CD4-positive, alpha-beta T cell treated with Interleukin-15 for 4 hours (primary cell): ENCODE measurements at regions not wholly inside any gene's neighbourhood (a gene's known extent, or its start where the extent isn't known, plus 50 kb on each side); places are given as distances from the start of the nearest gene placed in this dataset.
"Not testable (repeated sequence)": the region's sequence is repeated elsewhere in the genome, so short reads cannot be mapped to it uniquely, and the experiment has no call there.

Experiments used
- DNase-seq: peaks from one replicate; pipeline ENCODE4 v3.0.0-alpha.2; 2020; ENCODE audit warnings: low spot score

DNA sequence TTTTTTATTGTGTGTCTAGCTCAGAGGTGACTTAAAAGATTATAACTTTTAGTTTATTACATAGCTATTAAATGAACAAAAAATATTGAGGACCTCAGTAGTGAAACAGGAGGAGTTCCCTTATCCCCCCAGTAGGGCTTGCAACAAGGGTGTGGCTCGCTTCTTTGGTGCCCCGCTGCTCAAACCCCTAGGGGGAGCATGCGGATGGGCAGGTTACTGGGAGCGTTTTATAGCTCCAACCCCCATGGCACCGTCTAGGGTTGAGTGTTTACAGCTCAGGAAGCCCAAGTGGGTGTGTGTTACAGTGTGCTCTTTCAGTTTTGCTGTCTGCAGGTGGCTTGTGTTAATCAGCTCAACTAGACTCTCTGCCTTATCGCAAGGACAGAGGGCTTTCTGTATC is 1513.7 kb downstream of the GRIK2 start:
- DNase-seq, result no peak

DNA sequence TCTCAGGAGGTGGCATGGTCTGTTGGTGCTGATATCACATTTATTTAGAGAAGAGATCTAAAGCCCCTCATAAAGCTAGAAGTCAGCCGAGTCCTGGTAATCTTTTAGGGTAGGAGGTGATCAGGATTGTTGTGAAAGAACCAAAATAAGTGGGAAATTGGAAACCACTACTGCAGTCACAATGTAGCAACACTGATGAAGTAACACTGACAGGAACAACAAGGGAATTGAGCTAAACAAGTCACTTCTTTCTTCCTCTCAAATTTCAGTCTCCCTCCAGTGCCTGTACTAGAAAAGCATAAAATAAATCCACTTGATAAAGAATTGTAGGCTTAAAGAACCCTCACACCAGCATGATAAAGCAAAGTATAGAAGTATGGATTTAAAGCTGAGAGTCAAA is 1509.0 kb downstream of the GRIK2 start:
- DNase-seq, result no peak

DNA sequence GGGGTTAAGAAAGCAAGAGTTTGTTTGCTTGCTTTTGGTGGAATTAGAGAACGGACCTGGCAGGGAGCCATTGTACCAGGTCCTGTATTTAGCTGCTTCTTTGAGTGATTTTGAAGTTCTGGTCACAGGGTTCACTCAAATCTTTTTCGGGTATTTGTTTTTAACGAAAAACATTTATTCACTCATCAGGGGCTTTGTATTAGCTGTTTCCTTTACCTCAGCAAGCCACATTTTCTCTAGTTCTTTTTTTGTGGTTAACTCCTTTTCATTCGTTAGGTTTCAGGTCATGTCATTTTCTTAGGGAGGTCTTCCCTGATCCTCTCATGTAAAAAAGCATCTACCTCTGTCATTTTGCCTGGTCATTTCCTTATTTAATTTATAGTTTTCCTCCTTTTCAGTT is 1502.2 kb downstream of the GRIK2 start:
- DNase-seq, result no peak

DNA sequence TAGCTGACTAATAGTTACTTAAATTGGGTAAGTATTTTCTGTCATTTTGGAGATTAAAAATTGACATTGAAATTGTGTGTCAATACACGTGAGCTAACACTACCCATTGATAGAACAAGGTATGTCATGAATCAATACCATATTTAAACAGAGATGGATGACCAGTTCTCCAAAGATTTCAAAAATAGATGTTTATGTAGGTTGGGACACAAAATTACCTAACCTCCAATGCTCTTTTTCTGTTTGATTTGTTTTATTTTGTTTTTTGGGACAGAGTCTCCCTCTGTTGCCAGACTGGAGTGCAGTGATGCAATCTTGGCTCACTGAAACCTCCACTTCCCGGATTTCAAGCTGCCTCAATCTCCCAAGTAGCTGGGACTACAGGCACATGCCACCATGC is 1491.7 kb downstream of the GRIK2 start:
- no peak for DNase-seq

DNA sequence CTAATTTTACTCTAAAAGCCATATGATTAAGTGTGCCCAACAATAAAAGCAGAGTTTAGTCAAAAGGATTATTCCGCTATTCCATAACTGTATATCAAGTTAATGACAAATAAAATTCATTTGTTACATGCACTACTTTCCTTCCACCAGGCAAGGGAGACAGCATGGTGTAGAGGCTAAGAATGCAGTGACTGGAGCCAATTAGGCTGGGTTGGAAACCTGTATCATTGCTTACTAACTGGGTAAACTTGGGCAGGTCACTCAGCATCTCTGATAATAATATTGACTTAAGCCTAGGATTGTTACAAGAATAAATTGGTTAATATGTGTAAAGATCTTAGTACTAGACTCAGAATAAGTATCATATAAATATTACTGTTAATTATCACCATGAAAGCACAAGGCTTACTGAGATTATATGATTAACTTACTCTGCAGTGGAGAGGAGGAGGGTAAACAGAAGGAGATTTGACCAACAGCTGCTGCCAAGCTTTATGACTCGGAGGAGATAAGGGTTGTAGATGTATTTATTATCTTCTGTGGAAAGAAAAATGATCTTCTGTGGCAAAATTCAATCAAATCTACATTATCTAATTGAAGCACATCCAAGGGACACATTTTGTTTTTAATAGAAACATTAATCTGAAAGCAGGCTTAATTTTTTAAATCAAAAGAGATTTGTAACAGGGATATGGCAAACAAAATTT is 1459.9 kb downstream of the GRIK2 start:
- no peak for DNase-seq

DNA sequence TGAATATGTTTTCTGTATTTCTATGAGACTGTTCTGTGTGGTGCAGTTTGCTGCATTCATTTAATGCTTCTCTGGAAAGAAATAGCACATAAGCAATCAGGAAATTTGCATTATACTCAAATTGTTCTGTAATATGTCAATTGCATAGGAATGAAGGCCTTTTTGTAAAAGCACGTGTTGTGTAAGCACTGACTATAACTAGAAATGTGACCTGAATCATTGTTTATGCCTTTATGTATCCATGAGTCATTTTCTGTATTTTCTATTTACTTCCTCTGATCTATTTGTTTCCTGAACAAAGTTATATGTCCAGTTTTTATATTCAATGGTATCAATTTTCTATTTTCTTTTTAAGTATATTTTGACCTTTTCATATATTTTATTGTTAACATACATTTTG is 1455.3 kb downstream of the GRIK2 start:
- no peak for DNase-seq

DNA sequence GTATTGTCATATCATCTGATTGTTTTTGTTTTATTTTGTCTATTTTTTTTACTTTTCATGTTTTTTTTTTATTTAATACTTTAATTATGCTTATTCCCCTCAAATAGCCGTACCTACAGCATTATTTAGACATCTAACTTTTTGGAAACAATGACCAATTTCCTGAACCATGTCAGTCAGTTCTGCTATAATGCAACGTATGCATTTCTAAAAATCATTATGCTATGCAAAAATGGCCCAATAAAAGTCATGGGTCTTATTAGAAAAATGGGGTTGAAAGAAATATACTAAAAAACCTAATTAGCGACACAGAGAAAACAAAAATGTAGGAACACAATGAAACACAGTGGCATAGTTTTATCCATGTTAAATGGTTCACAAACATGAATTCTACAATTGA is 1454.7 kb downstream of the GRIK2 start:
- DNase-seq, result no peak

DNA sequence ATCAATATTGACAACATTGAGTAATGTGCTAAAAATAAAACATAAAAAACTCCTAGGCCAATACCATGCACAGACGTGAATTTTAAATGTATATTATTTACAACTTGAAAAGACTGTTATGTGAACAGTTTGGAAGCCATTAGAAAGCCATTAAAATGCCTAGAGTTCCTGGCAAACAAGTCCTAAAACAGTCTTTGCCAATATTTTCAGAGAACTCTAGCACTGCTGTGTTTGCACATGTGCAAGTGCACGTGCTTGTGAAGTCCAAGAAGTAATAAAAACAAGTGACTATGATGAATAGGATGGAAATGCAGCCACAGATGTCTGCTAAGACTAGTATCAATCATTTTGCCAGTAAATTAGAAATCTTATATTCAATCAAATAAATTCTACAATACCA is 1447.6 kb downstream of the GRIK2 start:
- no peak for DNase-seq

DNA sequence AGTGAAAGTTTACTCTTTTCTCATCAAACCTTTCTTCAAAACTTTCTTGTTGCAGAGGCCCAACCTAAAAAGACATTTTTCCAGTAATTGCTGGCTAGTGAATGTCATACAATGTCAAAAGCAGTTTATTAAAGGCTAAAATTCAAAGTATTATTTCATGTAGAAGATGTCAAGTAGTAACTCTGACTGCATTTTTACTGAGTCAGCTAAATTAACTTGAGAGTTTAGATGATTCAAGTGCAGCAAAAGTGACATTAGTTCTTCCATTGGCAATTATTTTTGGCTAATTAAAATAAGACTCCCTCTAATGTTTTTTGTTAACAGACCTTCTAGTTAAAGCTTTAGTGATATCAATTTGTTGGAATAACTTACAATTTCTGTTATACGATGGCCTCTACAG is 1438.5 kb downstream of the GRIK2 start:
- DNase-seq, result no peak

DNA sequence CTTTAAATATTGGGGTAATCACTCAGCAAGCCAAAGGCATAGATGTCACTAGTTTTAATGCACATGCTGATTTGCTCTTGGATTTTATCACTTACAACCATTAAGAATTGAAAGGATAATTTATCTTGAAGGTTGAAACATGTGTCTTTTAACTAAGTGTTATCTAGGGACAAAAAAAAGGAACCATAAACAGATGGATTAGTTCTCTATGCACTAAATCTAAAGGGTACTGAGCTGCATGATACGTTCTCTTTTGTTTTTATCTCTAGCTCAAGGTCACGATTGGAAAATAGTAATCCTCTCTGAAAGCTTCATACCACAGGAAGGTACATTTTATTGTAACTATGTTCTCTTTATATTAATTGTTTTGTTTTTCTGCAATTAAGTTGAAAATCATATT is 1426.6 kb downstream of the GRIK2 start:
- DNase-seq, result no peak

DNA sequence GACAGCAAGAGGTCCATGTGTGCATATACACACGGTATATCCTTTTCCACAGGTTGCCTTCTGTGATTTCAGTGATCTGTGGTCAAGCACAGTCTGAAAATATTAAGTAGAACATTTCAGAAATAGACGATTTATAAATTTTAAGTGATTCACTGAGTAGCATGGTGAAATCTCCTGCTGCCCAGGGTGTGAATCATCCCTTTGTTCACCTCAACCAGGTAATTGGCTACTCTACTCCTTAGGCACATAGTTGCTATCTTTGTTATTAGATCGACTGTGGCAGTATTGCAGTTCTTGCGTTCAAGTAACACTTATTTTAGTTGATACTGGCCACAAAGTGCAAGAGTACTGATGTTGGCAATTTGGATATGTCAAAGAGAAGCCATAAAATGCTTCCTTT is 1421.7 kb downstream of the GRIK2 start:
- no peak for DNase-seq

DNA sequence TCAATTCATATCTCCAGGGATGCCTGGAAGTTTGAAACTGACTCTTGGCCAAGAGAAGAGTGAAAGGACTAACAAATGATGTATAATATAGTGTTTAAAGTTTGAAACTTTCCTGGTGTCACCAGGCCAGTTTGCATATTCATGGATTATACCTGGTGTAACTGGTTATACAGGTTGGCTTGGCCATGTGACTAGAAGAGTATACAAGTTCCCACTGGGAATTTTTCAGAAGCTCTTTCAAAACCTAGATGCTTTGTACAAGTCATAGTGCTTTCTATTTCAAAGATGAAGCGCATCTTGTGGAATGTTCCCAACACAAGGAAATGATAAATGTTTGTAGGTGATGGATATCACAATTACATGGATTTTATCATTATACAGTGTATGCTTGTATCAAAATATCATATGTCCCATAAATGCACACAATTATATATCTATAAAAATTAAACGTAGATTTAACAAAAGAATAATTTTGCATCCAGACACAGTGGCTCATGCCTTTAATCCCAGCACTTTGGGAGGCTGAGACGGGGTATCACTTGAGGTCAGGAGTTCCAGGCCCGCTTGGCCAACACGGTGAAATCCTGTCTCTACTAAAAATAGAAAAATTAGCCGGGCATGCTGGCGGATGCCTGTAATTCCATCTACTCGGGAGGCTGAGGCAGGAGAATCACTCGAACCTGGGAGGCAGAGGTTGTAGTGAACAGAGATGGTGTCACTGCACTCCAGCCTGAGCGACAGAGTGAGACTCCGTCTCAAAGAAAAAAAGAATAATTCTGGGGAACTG is 1420.2 kb downstream of the GRIK2 start:
- no peak for DNase-seq

DNA sequence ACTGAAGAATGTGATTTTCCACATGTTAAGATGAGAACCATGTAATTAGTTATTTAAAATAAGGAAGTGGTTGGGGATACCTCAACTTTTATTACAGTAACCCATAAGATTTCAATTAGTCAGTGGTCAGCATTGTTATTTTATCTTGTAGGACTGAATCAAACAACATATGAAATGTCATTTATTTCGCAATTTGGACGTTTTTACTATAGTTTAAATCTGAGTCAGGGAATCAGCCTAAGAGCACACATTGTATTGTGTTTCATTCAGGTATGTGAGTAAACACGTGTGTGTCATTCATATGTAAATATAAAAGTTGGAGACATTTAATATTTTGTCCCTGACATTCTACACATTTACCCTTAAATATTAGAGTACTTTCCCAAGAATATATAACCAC is 1418.7 kb downstream of the GRIK2 start:
- DNase-seq, result no peak

DNA sequence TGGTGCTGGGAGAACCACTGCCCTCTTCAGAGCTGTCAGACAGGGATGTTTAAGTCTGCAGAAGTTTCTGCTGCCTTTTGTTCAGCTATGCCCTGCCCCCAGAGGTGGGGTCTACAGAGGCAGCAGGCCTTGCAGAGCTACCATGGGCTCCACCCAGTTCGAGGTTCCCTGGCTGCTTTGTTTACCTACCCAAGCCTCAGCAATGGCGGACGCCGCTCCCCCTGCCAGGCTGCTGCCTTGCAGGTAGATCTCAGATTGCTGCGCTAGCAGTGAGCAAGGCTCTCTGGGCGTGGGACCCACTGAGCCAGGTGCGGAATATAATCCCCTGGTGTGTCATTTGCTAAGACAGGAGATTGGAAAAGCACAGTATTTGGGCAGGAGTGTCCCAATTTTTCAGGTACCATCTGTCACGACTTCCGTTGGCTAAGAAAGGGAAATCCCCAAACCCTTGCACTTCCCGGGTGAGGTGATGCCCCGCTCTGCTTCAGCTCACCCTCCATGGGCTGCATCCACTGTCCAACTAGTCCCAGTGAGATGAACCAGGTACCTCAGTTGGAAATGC is 1415.5 kb downstream of the GRIK2 start:
- not testable (repeated sequence) for DNase-seq

DNA sequence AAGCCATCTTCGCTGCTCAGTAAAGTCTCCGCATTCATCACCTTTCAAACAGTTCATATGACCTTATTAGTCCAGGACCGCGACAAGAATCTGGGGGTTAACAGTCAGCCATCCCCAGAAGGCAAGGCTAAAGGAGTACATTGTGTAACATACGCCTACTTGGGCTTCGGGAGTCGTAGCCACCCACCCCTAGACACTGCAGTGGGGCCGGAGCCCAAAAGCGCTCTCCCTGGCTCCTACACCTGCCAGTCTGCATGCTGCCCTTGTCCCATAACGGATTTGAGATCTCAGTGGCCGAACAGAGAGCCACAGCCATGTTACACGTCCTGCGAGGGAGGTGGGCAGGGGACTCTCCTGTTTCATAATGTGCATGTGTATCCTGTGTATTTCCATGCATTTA is 1405.5 kb downstream of the GRIK2 start:
- no peak for DNase-seq

DNA sequence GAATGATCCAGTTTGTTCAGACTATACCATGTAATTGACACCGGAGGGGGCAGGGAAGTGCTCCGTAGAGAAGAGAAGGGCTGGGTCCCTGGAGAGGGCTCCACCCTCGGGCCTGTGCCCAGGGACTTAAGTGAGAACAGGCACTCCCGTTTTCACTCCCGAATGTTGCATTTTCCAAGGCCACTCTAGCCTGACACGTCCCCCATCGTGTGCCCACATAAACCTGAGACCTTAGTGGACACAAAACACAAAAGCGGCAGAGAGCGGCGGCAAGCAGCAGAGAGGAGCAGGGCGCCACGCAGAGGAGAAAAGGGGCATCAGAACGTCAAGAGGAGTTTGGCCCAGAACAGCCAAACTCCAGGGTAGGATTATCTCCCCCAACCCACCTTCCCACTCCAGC is 1405.1 kb downstream of the GRIK2 start:
- no peak for DNase-seq

DNA sequence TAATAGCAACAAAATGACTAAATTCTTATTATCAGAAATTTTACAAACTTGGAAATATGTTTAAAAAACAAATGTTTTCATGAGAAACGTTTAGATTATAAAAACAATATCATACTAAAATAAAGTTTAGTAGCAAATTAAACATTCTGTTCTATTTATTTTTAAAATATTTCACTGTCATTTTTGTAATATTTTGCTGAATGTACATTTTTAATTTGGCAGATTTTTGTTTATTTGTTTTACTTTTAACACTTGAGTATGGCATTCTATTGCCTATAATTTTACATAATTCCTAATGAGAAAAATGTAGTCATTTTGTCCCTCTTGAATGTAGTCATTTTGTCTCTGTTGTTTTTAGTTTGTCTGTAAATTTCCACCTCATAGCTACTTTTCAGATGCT is 1400.2 kb downstream of the GRIK2 start:
- no peak for DNase-seq

DNA sequence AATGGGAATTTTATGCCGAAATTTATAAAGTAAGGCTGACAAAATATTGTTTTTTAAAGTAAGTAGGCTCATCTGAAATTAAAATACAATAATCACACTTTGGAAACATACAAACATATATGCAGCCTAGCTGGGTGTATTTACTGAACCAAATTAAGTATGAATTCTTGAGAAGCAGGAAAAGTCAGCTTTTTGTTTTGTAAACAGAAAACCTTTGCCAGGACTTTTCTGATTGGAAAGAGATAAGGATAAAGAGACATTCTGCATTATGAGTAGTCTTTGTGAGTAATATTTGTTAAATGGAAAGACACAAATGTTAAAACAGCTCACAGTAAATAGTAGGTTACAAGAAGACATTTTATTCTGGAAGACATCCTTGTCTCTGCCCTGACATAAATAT is 1380.8 kb downstream of the GRIK2 start:
- no peak for DNase-seq

DNA sequence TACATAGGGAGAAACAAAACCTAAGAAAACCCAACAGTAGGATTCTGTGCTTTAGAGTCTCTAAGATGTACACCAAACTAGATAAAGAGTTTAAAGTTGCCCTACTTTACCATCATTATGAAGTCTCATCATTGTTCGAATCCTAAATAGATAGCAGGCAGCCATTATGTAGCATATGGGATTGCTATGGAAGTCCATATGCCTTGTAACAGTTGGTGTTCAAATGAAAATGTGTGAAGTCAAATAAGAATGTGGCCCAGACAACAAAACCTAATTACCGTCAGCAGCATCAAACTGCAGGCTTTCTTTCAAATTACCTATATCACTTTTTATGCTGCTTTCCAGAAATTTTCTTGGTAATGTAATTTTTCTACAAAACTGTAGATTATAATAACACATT is 1380.1 kb downstream of the GRIK2 start:
- no peak for DNase-seq

DNA sequence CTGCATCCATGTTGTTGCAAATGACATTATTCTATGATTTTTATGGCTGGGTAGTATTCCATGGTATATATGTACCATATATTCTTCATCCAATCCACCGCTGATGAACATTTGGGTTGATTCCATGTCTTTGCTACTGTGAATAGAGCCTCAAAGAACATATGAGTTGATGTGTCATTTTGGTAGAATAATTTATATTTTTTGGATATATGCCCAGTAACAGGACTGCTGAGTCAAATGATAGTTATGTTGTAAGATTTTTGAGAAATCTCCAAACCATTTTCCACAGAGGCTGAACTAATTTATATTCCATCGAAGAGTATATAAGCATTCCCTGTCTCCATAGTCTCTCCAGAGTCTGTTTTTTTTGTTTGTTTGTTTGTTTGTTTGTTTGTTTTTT is 1373.5 kb downstream of the GRIK2 start:
- no peak for DNase-seq

DNA sequence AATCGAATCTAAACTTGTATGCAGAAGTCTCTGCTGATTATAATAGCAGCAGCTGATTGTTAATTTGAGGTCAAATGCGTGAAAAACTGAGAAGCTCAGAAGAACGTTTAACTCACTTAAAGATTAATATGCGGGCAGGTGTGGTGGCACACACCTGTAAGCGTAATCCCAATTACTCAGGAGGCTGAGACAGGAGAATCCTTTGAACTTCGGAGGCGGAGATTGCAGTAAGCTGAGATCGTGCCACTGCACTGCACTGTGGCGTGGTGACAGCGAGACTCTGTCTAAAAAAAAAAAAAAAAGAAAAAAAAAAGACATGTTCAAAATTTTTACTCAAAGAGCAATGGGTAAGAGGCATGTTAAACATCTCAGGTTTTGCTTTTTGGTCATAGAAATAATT is 1370.8 kb downstream of the GRIK2 start:
- no peak for DNase-seq

DNA sequence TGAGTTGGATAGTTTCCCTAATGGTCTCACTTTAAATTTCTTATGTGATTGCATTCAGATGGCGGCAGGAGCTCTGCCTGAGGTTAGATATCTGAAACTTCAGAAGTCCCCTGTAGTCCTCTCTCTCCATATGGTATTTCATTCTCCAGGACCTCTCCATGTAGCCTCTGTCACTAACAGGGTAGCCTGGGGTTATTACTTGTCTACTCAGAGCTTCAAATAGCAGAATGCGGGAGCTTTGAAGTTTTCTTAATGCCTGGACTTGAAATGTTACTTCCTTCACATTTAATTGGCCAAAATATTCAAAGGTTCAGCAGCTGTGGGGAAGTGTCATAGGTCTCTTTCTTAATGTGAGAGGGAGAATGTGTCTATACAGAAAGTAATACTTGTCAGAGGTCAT is 1370.4 kb downstream of the GRIK2 start:
- no peak for DNase-seq

DNA sequence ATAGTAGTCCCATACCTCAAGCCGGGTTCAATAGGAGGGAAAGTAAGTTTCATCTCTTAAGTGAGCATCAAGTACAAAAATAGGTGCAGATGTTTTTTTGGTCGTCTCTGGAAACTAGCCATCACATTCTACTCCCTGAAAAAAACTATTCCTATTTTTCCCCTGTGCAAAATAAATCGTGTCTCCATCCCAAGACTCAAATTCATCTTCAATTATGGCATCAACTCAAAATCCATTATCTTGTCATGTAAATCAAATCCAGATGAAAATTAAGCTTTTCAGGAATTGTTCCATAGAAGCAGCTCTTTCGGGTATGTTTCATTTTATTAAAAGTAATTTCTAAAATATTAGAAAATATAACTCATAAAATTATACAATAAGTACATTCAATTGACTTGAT is 1368.4 kb downstream of the GRIK2 start:
- no peak for DNase-seq

DNA sequence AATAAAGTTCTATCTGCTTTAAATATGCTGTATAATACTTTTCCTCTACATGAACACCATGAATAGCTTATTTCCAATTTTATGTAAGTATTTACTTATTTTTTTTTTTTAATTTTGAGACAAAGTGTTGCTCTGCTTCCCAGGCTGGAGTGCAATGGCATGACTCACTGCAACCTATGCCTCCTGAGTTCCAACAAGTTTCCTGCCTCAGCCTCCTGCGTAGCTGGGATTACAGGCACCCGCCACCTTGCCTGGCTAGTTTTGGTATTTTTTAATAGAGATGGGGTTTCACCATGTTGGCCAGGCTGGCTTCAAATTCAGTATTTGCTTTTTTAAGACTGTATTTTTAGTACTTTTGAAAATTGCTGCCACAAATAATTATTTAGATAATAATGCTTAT is 1365.9 kb downstream of the GRIK2 start:
- no peak for DNase-seq
